ENCODE measurements at regions not wholly inside any gene's neighbourhood (a gene's known extent, or its start where the extent isn't known, plus 50 kb on each side); places are given as distances from the start of the nearest gene placed in this dataset.

- no peak overlapping the region for H3K4me3 ChIP-seq (ENCODE audit: low read depth, low read length)
- TF ChIP-seq, protein P1, sequence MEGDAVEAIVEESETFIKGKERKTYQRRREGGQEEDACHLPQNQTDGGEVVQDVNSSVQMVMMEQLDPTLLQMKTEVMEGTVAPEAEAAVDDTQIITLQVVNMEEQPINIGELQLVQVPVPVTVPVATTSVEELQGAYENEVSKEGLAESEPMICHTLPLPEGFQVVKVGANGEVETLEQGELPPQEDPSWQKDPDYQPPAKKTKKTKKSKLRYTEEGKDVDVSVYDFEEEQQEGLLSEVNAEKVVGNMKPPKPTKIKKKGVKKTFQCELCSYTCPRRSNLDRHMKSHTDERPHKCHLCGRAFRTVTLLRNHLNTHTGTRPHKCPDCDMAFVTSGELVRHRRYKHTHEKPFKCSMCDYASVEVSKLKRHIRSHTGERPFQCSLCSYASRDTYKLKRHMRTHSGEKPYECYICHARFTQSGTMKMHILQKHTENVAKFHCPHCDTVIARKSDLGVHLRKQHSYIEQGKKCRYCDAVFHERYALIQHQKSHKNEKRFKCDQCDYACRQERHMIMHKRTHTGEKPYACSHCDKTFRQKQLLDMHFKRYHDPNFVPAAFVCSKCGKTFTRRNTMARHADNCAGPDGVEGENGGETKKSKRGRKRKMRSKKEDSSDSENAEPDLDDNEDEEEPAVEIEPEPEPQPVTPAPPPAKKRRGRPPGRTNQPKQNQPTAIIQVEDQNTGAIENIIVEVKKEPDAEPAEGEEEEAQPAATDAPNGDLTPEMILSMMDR (IDR thresholded peaks at IDR 0.05; ENCODE audit: control insufficient read depth, extremely low read depth, insufficient read depth): no peak
- no peak for DNase-seq (ENCODE audit: low read depth)
These were observed 63.4 kb upstream of the BTN3A2 start for GRCh38 chr6:26301638-26302037.

DNA sequence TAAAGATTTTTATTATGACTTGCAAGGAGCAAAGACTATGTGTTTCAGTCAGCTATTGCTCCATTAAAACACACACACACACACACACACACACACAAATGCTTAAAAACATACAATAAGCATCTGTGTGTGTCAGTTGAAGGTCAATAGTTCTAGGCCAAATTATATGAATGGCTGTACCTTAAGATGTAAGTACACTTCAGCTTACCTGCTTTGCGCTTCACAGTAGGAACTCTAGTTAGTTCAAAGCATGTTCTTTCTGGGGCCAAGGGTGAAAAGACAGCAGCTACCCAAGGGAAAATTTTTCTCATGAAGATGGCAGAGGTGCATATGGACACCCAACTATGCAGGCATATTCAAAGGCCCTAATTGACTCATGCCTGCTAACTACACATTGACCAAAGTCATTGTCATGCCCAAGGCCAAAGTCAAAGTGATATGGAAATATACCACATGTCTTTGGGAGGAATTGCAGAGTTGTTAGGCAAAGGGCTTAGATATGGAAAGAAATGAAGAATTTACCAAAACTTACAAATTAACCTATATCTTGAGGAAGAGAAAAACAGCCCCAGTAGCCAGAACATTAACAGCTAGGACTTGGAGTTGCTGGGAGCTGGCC is 61.9 kb upstream of the BTN3A2 start:
- DNase-seq (ENCODE audit: low read depth): no peak
- TF ChIP-seq, protein P1 (IDR thresholded peaks at IDR 0.05; ENCODE audit: control insufficient read depth, extremely low read depth, insufficient read depth): no peak
- H3K4me3 ChIP-seq (ENCODE audit: low read depth, low read length): no peak overlapping the region

DNA sequence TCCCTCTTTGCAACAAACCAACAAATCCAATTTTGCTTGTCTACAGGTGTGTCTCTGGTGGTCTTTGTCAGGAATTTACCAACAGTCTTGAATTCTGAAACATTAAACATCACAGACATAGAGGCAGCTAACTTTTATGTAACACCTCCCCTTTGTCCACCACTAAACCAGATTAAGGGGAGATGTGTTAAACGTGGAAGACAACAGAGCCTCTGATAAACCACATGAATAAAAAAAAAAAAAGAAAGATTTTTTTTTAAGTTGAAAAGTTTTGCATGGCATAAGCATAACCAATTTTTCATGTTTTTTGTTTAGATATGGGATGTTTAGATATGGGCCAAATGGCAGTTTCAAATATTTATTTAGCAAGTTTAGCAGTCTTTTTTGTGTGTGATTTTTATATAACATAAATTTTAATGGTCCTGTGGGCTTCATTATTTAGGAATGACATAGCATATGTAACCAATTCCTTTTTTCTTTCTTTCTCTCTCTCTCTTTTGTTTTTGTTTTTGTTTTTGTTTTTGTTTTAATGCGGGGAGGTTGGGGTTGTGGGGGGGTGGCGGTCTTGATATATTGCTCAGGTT is 60.7 kb upstream of the BTN3A2 start:
- TF ChIP-seq, protein P1 (IDR thresholded peaks at IDR 0.05; ENCODE audit: control insufficient read depth, extremely low read depth, insufficient read depth): no peak
- no peak overlapping the region for H3K4me3 ChIP-seq (ENCODE audit: low read depth, low read length)
- DNase-seq (ENCODE audit: low read depth): no peak

GRCh38 chr6:26304797-26305640 is 60.0 kb upstream of the BTN3A2 start:
- no peak for DNase-seq (ENCODE audit: low read depth)
- TF ChIP-seq, protein P1 (IDR thresholded peaks at IDR 0.05; ENCODE audit: control insufficient read depth, extremely low read depth, insufficient read depth): no peak
- no peak overlapping the region for H3K4me3 ChIP-seq (ENCODE audit: low read depth, low read length)

DNA sequence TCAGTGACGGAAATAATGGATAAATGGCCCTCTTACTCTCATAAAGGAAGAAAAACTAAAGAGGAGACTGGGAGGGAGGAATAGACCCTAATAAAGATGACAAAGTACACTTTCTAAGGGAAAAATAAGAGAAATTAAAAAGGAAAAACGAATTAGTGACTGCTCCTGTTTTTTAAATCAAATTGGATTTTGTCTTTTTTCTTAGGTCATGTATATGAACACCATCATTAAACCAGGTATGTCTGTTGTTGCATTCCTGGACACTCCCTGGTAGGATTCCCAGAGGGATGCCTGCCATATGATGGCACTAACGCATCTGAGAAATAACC is 59.4 kb upstream of the BTN3A2 start:
- no peak for DNase-seq (ENCODE audit: low read depth)
- H3K4me3 ChIP-seq (ENCODE audit: low read depth, low read length): no peak overlapping the region
- TF ChIP-seq, protein P1 (IDR thresholded peaks at IDR 0.05; ENCODE audit: control insufficient read depth, extremely low read depth, insufficient read depth): no peak

GRCh38 chr6:26306232-26306631 is 58.8 kb upstream of the BTN3A2 start:
- H3K4me3 ChIP-seq (ENCODE audit: low read depth, low read length): no peak overlapping the region
- DNase-seq (ENCODE audit: low read depth): no peak
- TF ChIP-seq, protein P1 (IDR thresholded peaks at IDR 0.05; ENCODE audit: control insufficient read depth, extremely low read depth, insufficient read depth): no peak

Data from LNCaP clone FGC (cell line).